ENCODE measurements at regions not wholly inside any gene's neighbourhood (a gene's known extent, or its start where the extent isn't known, plus 50 kb on each side); places are given as distances from the start of the nearest gene placed in this dataset.

- Histone ChIP-seq H3K4me1 (replicated peaks; ENCODE audit: insufficient read depth) (no peaks in the 10 kb centered on the region), H3K27me3 (ENCODE audit: insufficient read depth, low read depth) (no peaks in the 10 kb centered on the region), H3K79me2 (ENCODE audit: low read depth) (no peaks in the 10 kb centered on the region), H3K4me2 (no peak overlapping the region), H3K27ac (no peak overlapping the region), H4K20me1 (ENCODE audit: insufficient read depth) (no peaks in the 10 kb centered on the region), H3K9me2 (ENCODE audit: insufficient read depth) (no peaks in the 10 kb centered on the region), H3K9me3 (ENCODE audit: insufficient read depth, low read depth) (no peaks in the 10 kb centered on the region), H2AFZ (no peak overlapping the region), H3K36me3 (ENCODE audit: low read depth) (no peaks in the 10 kb centered on the region), H3F3A (ENCODE audit: insufficient read depth, low read depth) (no peaks in the 10 kb centered on the region), H3K4me3 (no peak overlapping the region)
- TF ChIP-seq EZH2 (IDR thresholded peaks at IDR 0.05; ENCODE audit: low read depth) (no peak), CTCF (conservative IDR thresholded peaks at IDR 0.05) (no peak)
- DNase-seq = no peak
- CTCF ChIA-PET = no interaction called here
- intact Hi-C loops (cut with micrococcal nuclease; ENCODE audit: unreplicated experiment) = no loop called here
- no TSS peak for BruUV-seq (replicated peaks)
- POLR2A ChIA-PET (ENCODE audit: unreplicated experiment) = no interaction called here
These were observed 172.9 kb downstream of the DEPDC1B start for GRCh38 chr5:60527072-60527471.

- no peaks in the 10 kb centered on the region for H3K27me3 ChIP-seq (ENCODE audit: insufficient read depth, low read depth)
- H3K36me3 ChIP-seq (ENCODE audit: low read depth) = no peaks in the 10 kb centered on the region
- no TSS peak for BruUV-seq (replicated peaks)
- no peaks in the 10 kb centered on the region for H3K4me1 ChIP-seq (replicated peaks; ENCODE audit: insufficient read depth)
- H3K4me3 ChIP-seq = no peak overlapping the region
- H3K27ac ChIP-seq = no peak overlapping the region
- no peaks in the 10 kb centered on the region for H3F3A ChIP-seq (ENCODE audit: insufficient read depth, low read depth)
- H3K9me3 ChIP-seq (ENCODE audit: insufficient read depth, low read depth) = no peaks in the 10 kb centered on the region
- H3K4me2 ChIP-seq = no peak overlapping the region
- ChIA-PET CTCF (no interaction called here), POLR2A (ENCODE audit: unreplicated experiment) (no interaction called here)
- no peak overlapping the region for H2AFZ ChIP-seq
- TF ChIP-seq EZH2 (IDR thresholded peaks at IDR 0.05; ENCODE audit: low read depth) (no peak), CTCF (conservative IDR thresholded peaks at IDR 0.05) (no peak)
- H3K79me2 ChIP-seq (ENCODE audit: low read depth) = no peaks in the 10 kb centered on the region
- no peaks in the 10 kb centered on the region for H4K20me1 ChIP-seq (ENCODE audit: insufficient read depth)
- intact Hi-C loops (cut with micrococcal nuclease; ENCODE audit: unreplicated experiment) = no loop called here
- no peaks in the 10 kb centered on the region for H3K9me2 ChIP-seq (ENCODE audit: insufficient read depth)
- no peak for DNase-seq
These were observed 173.6 kb downstream of the DEPDC1B start for GRCh38 chr5:60526336-60526875.

GRCh38 chr5:60522292-60522905 is 177.6 kb downstream of the DEPDC1B start:
- BruUV-seq (replicated peaks) = no TSS peak
- Histone ChIP-seq H3K79me2 (ENCODE audit: low read depth) (no peaks in the 10 kb centered on the region), H3K9me2 (ENCODE audit: insufficient read depth) (no peaks in the 10 kb centered on the region), H3K36me3 (ENCODE audit: low read depth) (no peaks in the 10 kb centered on the region), H3K27ac (no peak overlapping the region), H3K4me3 (no peak overlapping the region), H3K27me3 (ENCODE audit: insufficient read depth, low read depth) (no peaks in the 10 kb centered on the region), H3K9me3 (ENCODE audit: insufficient read depth, low read depth) (no peaks in the 10 kb centered on the region), H4K20me1 (ENCODE audit: insufficient read depth) (no peaks in the 10 kb centered on the region), H2AFZ (no peak overlapping the region), H3K4me1 (replicated peaks; ENCODE audit: insufficient read depth) (no peaks in the 10 kb centered on the region), H3K4me2 (no peak overlapping the region), H3F3A (ENCODE audit: insufficient read depth, low read depth) (no peaks in the 10 kb centered on the region)
- intact Hi-C loops (cut with micrococcal nuclease; ENCODE audit: unreplicated experiment) = no loop called here
- DNase-seq = no peak
- ChIA-PET POLR2A (ENCODE audit: unreplicated experiment) (no interaction called here), CTCF (no interaction called here)
- TF ChIP-seq CTCF (conservative IDR thresholded peaks at IDR 0.05) (no peak), EZH2 (IDR thresholded peaks at IDR 0.05; ENCODE audit: low read depth) (no peak)
